H1 (cell line): ENCODE measurements at regions not wholly inside any gene's neighbourhood (a gene's known extent, or its start where the extent isn't known, plus 50 kb on each side); places are given as distances from the start of the nearest gene placed in this dataset.

Experiments used
- CTCF ChIA-PET: fragments of 300-600 bp; sonication (Branson Sonifier 250); formaldehyde crosslinking; loops from one replicate; lab custom pipeline; 2021; ENCODE audit not compliant: partially characterized antibody; lab: Charles Lee
- POLR2A ChIA-PET: fragments of 300-600 bp; sonication (Branson Sonifier 250); formaldehyde crosslinking; loops from one replicate; lab custom pipeline; 2021; ENCODE audit warnings: inconsistent platforms; ENCODE audit not compliant: partially characterized antibody; lab: Charles Lee
- DNase-seq, 2 experiments: peaks; one replicate each; pipeline versions ENCODE4 v3.0.0 to v3.0.0-alpha.2; 2010 to 2022; ENCODE audit warnings: low spot score in 2 of 2, low read depth in 1 of 2, mixed read lengths in 1 of 2
- FAIRE-seq: peaks from 2 replicates; lab custom pipeline; 2011; peaks lifted over from hg19 to GRCh38; lab: Jason Lieb, UNC
- H2AFZ ChIP-seq: 2 replicates; pipeline ENCODE4 v1.8.1; 2012; ENCODE audit warnings: low read length, inconsistent platforms
- H2AK5ac ChIP-seq: 2 replicates; pipeline ENCODE4 v1.6.1; 2013; ENCODE audit warnings: low read depth, low read length
- H2BK120ac ChIP-seq: replicated peaks from 2 replicates; pipeline ENCODE3; 2013; ENCODE audit warnings: low read depth, low read length, inconsistent platforms
- H2BK12ac ChIP-seq: 2 replicates; pipeline ENCODE4 v1.6.1; 2013; ENCODE audit warnings: low read depth, low read length
- H2BK15ac ChIP-seq: 2 replicates; pipeline ENCODE4 v1.6.1; 2013; ENCODE audit warnings: low read length
- H2BK20ac ChIP-seq: 2 replicates; pipeline ENCODE4 v1.6.1; 2013; ENCODE audit warnings: low read length
- H2BK5ac ChIP-seq: 2 replicates; pipeline ENCODE4 v1.6.1; 2013; ENCODE audit warnings: low read depth, low read length
- H3K14ac ChIP-seq: 2 replicates; pipeline ENCODE4 v1.6.1; 2013; ENCODE audit warnings: inconsistent platforms; ENCODE audit not compliant: insufficient read length
- H3K18ac ChIP-seq: 2 replicates; pipeline ENCODE4 v1.6.1; 2013; ENCODE audit warnings: low read length; ENCODE audit errors: extremely low read depth
- H3K23ac ChIP-seq: 2 replicates; pipeline ENCODE4 v1.6.1; 2013; ENCODE audit warnings: inconsistent platforms; ENCODE audit not compliant: insufficient read length
- H3K23me2 ChIP-seq: 2 replicates; pipeline ENCODE4 v1.6.1; 2013; ENCODE audit warnings: low read depth, low read length
- H3K27ac ChIP-seq: 2 replicates; pipeline ENCODE4 v1.6.1; 2011; ENCODE audit warnings: low read depth, low read length, inconsistent platforms
- H3K27me3 ChIP-seq, 4 experiments: replicated peaks in 1 of 4; 1 replicate in 1 of 4; 2 replicates in 3 of 4; pipeline versions ENCODE4 v1.6.1 to v1.8.1; 2011 to 2013; ENCODE audit warnings: low read length in 3 of 4, mild to moderate bottlenecking in 3 of 4, inconsistent platforms in 2 of 4, mixed read lengths in 2 of 4, moderate library complexity in 1 of 4; ENCODE audit not compliant: control insufficient read depth in 3 of 4, insufficient read depth in 3 of 4; ENCODE audit errors: extremely low read depth in 1 of 4
- H3K36me3 ChIP-seq, 4 experiments: 2 replicates each; pipeline versions ENCODE4 v1.6.1 to v1.8.1; 2011 to 2013; ENCODE audit warnings: mild to moderate bottlenecking in 4 of 4, low read length in 3 of 4, moderate library complexity in 2 of 4, control low read depth in 1 of 4, inconsistent platforms in 1 of 4; ENCODE audit not compliant: insufficient read depth in 4 of 4, control insufficient read depth in 2 of 4
- H3K4ac ChIP-seq: replicated peaks from 2 replicates; pipeline ENCODE3; 2013; ENCODE audit warnings: low read length, low read depth, mixed read lengths, inconsistent platforms; ENCODE audit not compliant: insufficient read length
- H3K4me1 ChIP-seq, 4 experiments: replicated peaks in 1 of 4; 1 replicate in 1 of 4; 2 replicates in 3 of 4; pipeline versions ENCODE4 v1.6.1 to v1.8.1; 2011 to 2013; ENCODE audit warnings: low read length in 3 of 4, inconsistent platforms in 2 of 4, mixed read lengths in 1 of 4; ENCODE audit not compliant: insufficient read depth in 4 of 4, control insufficient read depth in 3 of 4
- H3K4me2 ChIP-seq, 2 experiments: 2 replicates each; pipeline versions ENCODE4 v1.6.1 to v1.8.1; 2011 to 2013; ENCODE audit warnings: low read depth in 2 of 2, low read length in 2 of 2, control low read depth in 1 of 2, inconsistent platforms in 1 of 2, mild to moderate bottlenecking in 1 of 2; ENCODE audit not compliant: insufficient read depth in 1 of 2
- H3K4me3 ChIP-seq, 4 experiments: fragments of 200-600, 300-600 bp in 1 of 4; sonication (generic), shearing (Covaris generic), sonication (Bioruptor Twin) in 1 of 4; 2 replicates each; pipeline versions ENCODE4 v1.5.1 to v1.8.1; 2011 to 2016; ENCODE audit warnings: low read length in 4 of 4, low read depth in 3 of 4, control low read depth in 2 of 4, inconsistent platforms in 2 of 4, mild to moderate bottlenecking in 2 of 4, mixed read lengths in 1 of 4, moderate library complexity in 1 of 4; ENCODE audit not compliant: insufficient read depth in 2 of 4; ENCODE audit errors: extremely low read depth in 1 of 4
- H3K56ac ChIP-seq: replicated peaks from 2 replicates; pipeline ENCODE3; 2013; ENCODE audit warnings: low read depth, mild to moderate bottlenecking, mixed read lengths, low read length, inconsistent platforms; ENCODE audit not compliant: insufficient read length
- H3K79me1 ChIP-seq: 2 replicates; pipeline ENCODE4 v1.6.1; 2013; ENCODE audit warnings: low read depth, low read length, control low read depth
- H3K79me2 ChIP-seq, 2 experiments: 2 replicates each; pipeline versions ENCODE4 v1.6.1 to v1.8.1; 2012 to 2013; ENCODE audit warnings: low read length in 2 of 2, mild to moderate bottlenecking in 2 of 2, inconsistent platforms in 1 of 2; ENCODE audit not compliant: insufficient read depth in 2 of 2, control insufficient read depth in 1 of 2
- H3K9ac ChIP-seq, 4 experiments: replicated peaks in 1 of 4; 1 replicate in 1 of 4; 2 replicates in 3 of 4; pipeline versions ENCODE4 v1.6.1 to v1.8.1; 2011 to 2013; ENCODE audit warnings: low read depth in 3 of 4, low read length in 3 of 4, control low read depth in 2 of 4, mild to moderate bottlenecking in 2 of 4, moderate library complexity in 2 of 4, inconsistent platforms in 1 of 4; ENCODE audit errors: extremely low read depth in 1 of 4
- H3K9me3 ChIP-seq, 2 experiments: 2 replicates each; pipeline versions ENCODE4 v1.6.1 to v1.8.1; 2012 to 2013; ENCODE audit warnings: mild to moderate bottlenecking in 2 of 2, moderate library complexity in 2 of 2, control low read depth in 1 of 2, inconsistent platforms in 1 of 2, low read depth in 1 of 2, low read length in 1 of 2, mixed read lengths in 1 of 2; ENCODE audit not compliant: insufficient read depth in 2 of 2
- H4K20me1 ChIP-seq, 2 experiments: replicated peaks in 1 of 2; 2 replicates each; pipeline versions ENCODE3 to v1.8.1; 2011 to 2013; ENCODE audit warnings: inconsistent platforms in 2 of 2, low read length in 2 of 2, mild to moderate bottlenecking in 1 of 2; ENCODE audit not compliant: insufficient read depth in 2 of 2, control insufficient read depth in 1 of 2
- H4K5ac ChIP-seq: 2 replicates; pipeline ENCODE4 v1.6.1; 2013; ENCODE audit warnings: low read length, low read depth, mixed read lengths, inconsistent platforms; ENCODE audit not compliant: insufficient read length
- H4K8ac ChIP-seq: 2 replicates; pipeline ENCODE4 v1.8.0; 2013; ENCODE audit warnings: mild to moderate bottlenecking, moderate library complexity, low read length, inconsistent platforms; ENCODE audit not compliant: insufficient read depth; ENCODE audit errors: extremely low read depth
- H4K91ac ChIP-seq: replicated peaks from 2 replicates; pipeline ENCODE3; 2013; ENCODE audit warnings: low read length, mixed read lengths, inconsistent platforms; ENCODE audit not compliant: insufficient read length
- BRCA1 ChIP-seq: IDR thresholded peaks from 2 replicates; pipeline ENCODE4 v1.6.1; 2012; ENCODE audit warnings: low read depth, low read length, improper control_type of control experiment
- CTCF ChIP-seq, 3 experiments: IDR thresholded peaks; 1 replicate in 2 of 3; 2 replicates in 1 of 3; pipeline versions ENCODE4 v1.5.1 to v1.6.1; 2011; ENCODE audit warnings: low read length in 3 of 3, mild to moderate bottlenecking in 3 of 3, inconsistent platforms in 2 of 3, low read depth in 1 of 3, moderate library complexity in 1 of 3; ENCODE audit not compliant: insufficient read depth in 1 of 3; ENCODE audit errors: control extremely low read depth in 1 of 3
- EP300 ChIP-seq, 2 experiments: IDR thresholded peaks; 1 replicate in 1 of 2; 2 replicates in 1 of 2; pipeline ENCODE4 v1.6.1; 2011 to 2012; ENCODE audit warnings: low read depth in 2 of 2, low read length in 2 of 2, mild to moderate bottlenecking in 2 of 2, borderline replicate concordance in 1 of 2, inconsistent platforms in 1 of 2, moderate library complexity in 1 of 2
- PHF8 ChIP-seq: fragments of 200-600 bp; sonication (generic); conservative IDR thresholded peaks from 2 replicates; pipeline ENCODE4 v1.7.1; 2012; ENCODE audit warnings: low read depth, mild to moderate bottlenecking, inconsistent platforms, low read length, moderate library complexity
- POU5F1 ChIP-seq: IDR thresholded peaks from 2 replicates; pipeline ENCODE4 v1.6.1; 2011; ENCODE audit warnings: low read depth, mild to moderate bottlenecking, low read length, moderate library complexity
- RAD21 ChIP-seq, 2 experiments: IDR thresholded peaks in 1 of 2; conservative IDR thresholded peaks in 1 of 2; 2 replicates each; pipeline ENCODE4 v1.6.1; 2011; ENCODE audit warnings: low read depth in 2 of 2, low read length in 2 of 2, improper control_type of control experiment in 1 of 2, inconsistent platforms in 1 of 2, mild to moderate bottlenecking in 1 of 2, moderate library complexity in 1 of 2
- RNF2 ChIP-seq: fragments of 200-900, 300-1000 bp; sonication (generic); IDR thresholded peaks from 2 replicates; pipeline ENCODE4 v1.7.1; 2016; ENCODE audit warnings: borderline replicate concordance, low read depth, mild to moderate bottlenecking, antibody characterized with exemption, low read length; ENCODE audit not compliant: poor library complexity, severe bottlenecking; ENCODE audit errors: missing control alignments
- RXRA ChIP-seq: IDR thresholded peaks from 2 replicates; pipeline ENCODE4 v1.6.1; 2011; ENCODE audit warnings: low read depth, mild to moderate bottlenecking, low read length, moderate library complexity; ENCODE audit not compliant: insufficient read depth
- SAP30 ChIP-seq: fragments of 300-600 bp; sonication (generic); IDR thresholded peaks from 2 replicates; pipeline ENCODE4 v1.7.1; 2012; ENCODE audit warnings: low read length, moderate library complexity, mild to moderate bottlenecking, inconsistent platforms; ENCODE audit not compliant: insufficient read depth, insufficient replicate concordance
- SIRT6 ChIP-seq: IDR thresholded peaks from one replicate; pipeline ENCODE4 v1.7.1; 2012; ENCODE audit warnings: low read length, inconsistent platforms
- TAF7 ChIP-seq: optimal IDR thresholded peaks from 2 replicates; pipeline ENCODE3; 2011; ENCODE audit warnings: low read depth, mild to moderate bottlenecking, inconsistent platforms, low read length, moderate library complexity, borderline replicate concordance
- WGBS, 2 experiments: shearing (Covaris generic) in 1 of 2; methylation state at CpG; one replicate each; pipeline versions ENCODE4 v1.1.6 to v1.1.7; 2013 to 2015; ENCODE audit warnings: low lambda C conversion rate in 2 of 2, mixed read lengths in 2 of 2, inconsistent platforms in 1 of 2, low coverage in 1 of 2, missing lambda C conversion rate in 1 of 2; ENCODE audit not compliant: insufficient replicate concordance in 2 of 2, insufficient coverage in 1 of 2, insufficient read length in 1 of 2; ENCODE audit errors: extremely low coverage in 1 of 2, missing lambda C conversion rate in 1 of 2; 5-methylcytosine and 5-hydroxymethylcytosine counted together

GRCh38 chr21:14313300-14313699 lies 69.6 kb downstream of the HSPA13 start:
- H3K56ac ChIP-seq: no peak overlapping the region
- H3K23me2 ChIP-seq: no peaks in the 10 kb centered on the region
- no peaks in the 10 kb centered on the region for H3K79me1 ChIP-seq
- no peaks in the 10 kb centered on the region for H4K20me1 ChIP-seq
- no peak overlapping the region for H3K9ac ChIP-seq
- 84% methylated on average over 8 of the region's 8 CpGs; no CpG with 5 or more reads in 1 of the 2 experiments for WGBS, 2 experiments
- no peak overlapping the region for H2BK15ac ChIP-seq
- DNase-seq (no peak), FAIRE-seq (no peak)
- H3K27ac ChIP-seq: no peak overlapping the region
- H3K4ac ChIP-seq: no peak overlapping the region
- no peaks in the 10 kb centered on the region for H3K9me3 ChIP-seq
- no peak overlapping the region for H2AFZ ChIP-seq
- H2BK20ac ChIP-seq: no peak overlapping the region
- ChIA-PET POLR2A (no interaction called here), CTCF (no interaction called here)
- H2BK12ac ChIP-seq: no peak overlapping the region
- no peak overlapping the region for H4K5ac ChIP-seq
- H3K79me2 ChIP-seq: no peaks in the 10 kb centered on the region
- no peak overlapping the region for H3K23ac ChIP-seq
- no peak overlapping the region for H4K91ac ChIP-seq
- no peak overlapping the region for H3K4me3 ChIP-seq
- no peak overlapping the region for H4K8ac ChIP-seq
- H3K27me3 ChIP-seq: no peaks in the 10 kb centered on the region
- no peaks in the 10 kb centered on the region for H3K4me1 ChIP-seq
- H3K18ac ChIP-seq: no peak overlapping the region
- no peak overlapping the region for H3K4me2 ChIP-seq
- H3K36me3 ChIP-seq: no peaks in the 10 kb centered on the region
- H2BK120ac ChIP-seq: no peak overlapping the region
- H2BK5ac ChIP-seq: no peak overlapping the region
- H2AK5ac ChIP-seq: no peak overlapping the region
- no peak overlapping the region for H3K14ac ChIP-seq
- TF ChIP-seq SAP30 (no peak), RXRA (no peak), SIRT6 (no peak), RNF2 (no peak), EP300 (IDR thresholded peaks at IDR 0.05; ENCODE audit: borderline replicate concordance in 1 of 2, low read depth in 2 of 2, low read length in 2 of 2) (no peak), POU5F1 (no peak), TAF7 (no peak), RAD21 (IDR thresholded peaks at IDR 0.05 in 1 of 2, conservative IDR thresholded peaks at IDR 0.05 in 1 of 2; ENCODE audit: low read depth in 2 of 2, low read length in 2 of 2) (no peak), PHF8 (no peak), BRCA1 (no peak), CTCF (IDR thresholded peaks at IDR 0.05; ENCODE audit: control extremely low read depth in 1 of 3, insufficient read depth in 1 of 3, low read depth in 1 of 3, low read length in 3 of 3) (no peak)
